B cell (primary cell): ENCODE measurements at regions not wholly inside any gene's neighbourhood (a gene's known extent, or its start where the extent isn't known, plus 50 kb on each side); places are given as distances from the start of the nearest gene placed in this dataset.

Experiments
- ATAC-seq: fragments of 200-7000 bp; cut with Tn5 transposase; one replicate; pipeline ENCODE4 v1.10.0; 2021; ENCODE audit warnings: low read depth, mild to moderate bottlenecking, moderate number of reproducible peaks, moderate library complexity
- CTCF ChIA-PET: fragments of 350-600 bp; sonication (Branson Sonifier 250); formaldehyde crosslinking; loops from one replicate; lab custom pipeline; 2021; ENCODE audit warnings: antibody characterized with exemption, inconsistent platforms; lab: Charles Lee
- POLR2A ChIA-PET: fragments of 350-600 bp; sonication (Branson Sonifier 250); formaldehyde crosslinking; loops from one replicate; lab custom pipeline; 2021; ENCODE audit warnings: antibody characterized with exemption; lab: Charles Lee
- DNase-seq: peaks from one replicate; pipeline ENCODE4 v3.0.0; 2013
- H2AFZ ChIP-seq: 2 replicates; pipeline ENCODE4 v1.6.1; 2012; ENCODE audit warnings: mild to moderate bottlenecking, low read depth, low read length; ENCODE audit not compliant: insufficient read depth, poor library complexity, severe bottlenecking
- H3K27ac ChIP-seq, 2 donors: 1 replicate in 1 of 2; 2 replicates in 1 of 2; pipeline ENCODE4 v1.5.1; 2012 to 2013; ENCODE audit warnings: low read length in 2 of 2, mild to moderate bottlenecking in 2 of 2, moderate library complexity in 1 of 2
- H3K27me3 ChIP-seq, 4 experiments: fragments of 200-600 bp in 1 of 4; sonication (generic) in 1 of 4; replicated peaks in 1 of 4; 1 replicate in 2 of 4; 2 replicates in 2 of 4; pipeline versions ENCODE4 v1.6.1 to v1.7.0; 2013 to 2016; ENCODE audit warnings: low read length in 3 of 4, mild to moderate bottlenecking in 2 of 4, mixed read lengths in 1 of 4, moderate library complexity in 1 of 4; ENCODE audit not compliant: insufficient read depth in 4 of 4, control insufficient read depth in 3 of 4; ENCODE audit errors: control extremely low read depth in 1 of 4
- H3K36me3 ChIP-seq, 2 experiments: replicated peaks in 1 of 2; 1 replicate in 1 of 2; 2 replicates in 1 of 2; pipeline versions ENCODE4 v1.6.1 to v1.7.1; 2013; ENCODE audit warnings: low read length in 1 of 2; ENCODE audit not compliant: insufficient read depth in 2 of 2, control insufficient read depth in 1 of 2; ENCODE audit errors: control extremely low read depth in 1 of 2, extremely low read depth in 1 of 2
- H3K4me1 ChIP-seq, 2 donors: fragments of 200-600 bp in 1 of 2; sonication (generic) in 1 of 2; 1 replicate in 1 of 2; 2 replicates in 1 of 2; pipeline versions ENCODE4 v1.5.1 to v1.6.1; 2013 to 2017; ENCODE audit warnings: low read length in 2 of 2; ENCODE audit not compliant: control insufficient read depth in 2 of 2, insufficient read depth in 2 of 2
- H3K4me2 ChIP-seq: replicated peaks from 2 replicates; pipeline ENCODE3; 2012; ENCODE audit warnings: mild to moderate bottlenecking, low read depth, low read length; ENCODE audit not compliant: poor library complexity, severe bottlenecking
- H3K4me3 ChIP-seq, 5 experiments: fragments of 200-600 bp in 1 of 5; sonication (generic) in 1 of 5; 1 replicate in 3 of 5; 2 replicates in 2 of 5; pipeline versions ENCODE4 v1.5.1 to v1.7.0; 2011 to 2016; ENCODE audit warnings: low read length in 4 of 5, mild to moderate bottlenecking in 4 of 5, low read depth in 2 of 5, control low read depth in 1 of 5, moderate library complexity in 1 of 5; ENCODE audit not compliant: insufficient read depth in 1 of 5; ENCODE audit errors: control extremely low read depth in 1 of 5, extremely low read depth in 1 of 5
- H3K79me2 ChIP-seq: fragments of 200-600 bp; sonication (generic); one replicate; pipeline ENCODE4 v1.6.0; 2016; ENCODE audit warnings: low read length; ENCODE audit not compliant: control insufficient read depth, insufficient read depth
- H3K9ac ChIP-seq: fragments of 200-600 bp; sonication (generic); 2 replicates; pipeline ENCODE4 v1.6.1; 2017; ENCODE audit warnings: mild to moderate bottlenecking, low read length, moderate library complexity
- H3K9me3 ChIP-seq, 3 donors: one replicate each; pipeline versions ENCODE4 v1.6.1 to v1.7.1; 2013; ENCODE audit warnings: low read length in 2 of 3; ENCODE audit not compliant: control insufficient read depth in 2 of 3, insufficient read depth in 1 of 3; ENCODE audit errors: control extremely low read depth in 1 of 3
- H4K20me1 ChIP-seq: 2 replicates; pipeline ENCODE4 v1.6.0; 2012; ENCODE audit warnings: mild to moderate bottlenecking, low read length; ENCODE audit not compliant: insufficient read depth, control insufficient read depth, poor library complexity, severe bottlenecking
- H3K27ac Mint-ChIP-seq: one replicate; pipeline ENCODE4 v1.8.0; 2021; ENCODE audit warnings: mixed read lengths
- H3K27me3 Mint-ChIP-seq: one replicate; pipeline ENCODE4 v1.8.0; 2021; ENCODE audit warnings: mixed read lengths
- H3K4me1 Mint-ChIP-seq: one replicate; pipeline ENCODE4 v1.8.0; 2021; ENCODE audit warnings: mixed read lengths
- H3K4me3 Mint-ChIP-seq: one replicate; pipeline ENCODE4 v1.8.0; 2021; ENCODE audit warnings: mixed read lengths
- H3K9me3 Mint-ChIP-seq: one replicate; pipeline ENCODE4 v1.8.0; 2022; ENCODE audit warnings: mixed read lengths; ENCODE audit not compliant: insufficient read depth
- CTCF ChIP-seq: fragments of 200-600 bp; IDR thresholded peaks from one replicate; pipeline ENCODE4 v1.8.0; 2022; ENCODE audit warnings: antibody characterized with exemption, mild to moderate bottlenecking
- EZH2 ChIP-seq: IDR thresholded peaks from 2 replicates; pipeline ENCODE4 v1.6.1; 2012; ENCODE audit warnings: borderline replicate concordance, low read depth, mild to moderate bottlenecking, moderate library complexity, low read length; ENCODE audit not compliant: insufficient read depth, poor library complexity, severe bottlenecking
- WGBS: methylation state at CpG from one replicate; pipeline ENCODE4 v1.1.5; 2013; ENCODE audit warnings: missing lambda C conversion rate; ENCODE audit not compliant: insufficient coverage; 5-methylcytosine and 5-hydroxymethylcytosine counted together
- intact Hi-C: fragments of 100-400 bp; cut with micrococcal nuclease; formaldehyde crosslinking; loops from one replicate; pipeline ENCODE4 v1.10.0; 2022

- CTCF ChIA-PET: no interaction called here
- Mint-ChIP-seq H3K27me3 (peaks cover 26% of the 10 kb centered on the region), H3K4me1 (no peaks in the 10 kb centered on the region), H3K9me3 (no peaks in the 10 kb centered on the region), H3K27ac (no peak overlapping the region), H3K4me3 (no peak overlapping the region)
- Histone ChIP-seq H3K36me3 (no peaks in the 10 kb centered on the region), H3K79me2 (no peaks in the 10 kb centered on the region), H3K9me3 (peaks cover 0 to 4% (median 1%) of the 10 kb centered on the region in 3 donors), H3K9ac (no peak overlapping the region), H2AFZ (no peak overlapping the region), H3K4me2 (no peak overlapping the region), H4K20me1 (no peaks in the 10 kb centered on the region), H3K4me3 (no peak overlapping the region), H3K4me1 (no peaks in the 10 kb centered on the region), H3K27me3 (peaks cover 0 to 5% (median 4%) of the 10 kb centered on the region in 4 experiments), H3K27ac (no peak overlapping the region)
- no peak for DNase-seq
- intact Hi-C loops: no loop called here
- TF ChIP-seq CTCF: no peak
- no peak for TF ChIP-seq EZH2
- POLR2A ChIA-PET: no interaction called here
- 77% methylated on average over 4 of the region's 4 CpGs for WGBS
- ATAC-seq: no peak
These were observed 65.6 kb upstream of the SLC44A3 start for GRCh38 chr1:94754570-94754969.

- peaks cover under 1% of the 10 kb centered on the region for H3K9me3 Mint-ChIP-seq
- no peak overlapping the region for H3K4me3 ChIP-seq
- POLR2A ChIA-PET: no interaction called here
- no peak overlapping the region for H3K4me3 Mint-ChIP-seq
- intact Hi-C loops: no loop called here
- no CpG with 5 or more reads among the region's 2 CpGs for WGBS
- H3K36me3 ChIP-seq: no peaks in the 10 kb centered on the region
- H3K4me2 ChIP-seq: no peak overlapping the region
- H3K9me3 ChIP-seq: peaks cover 0 to 6% (median 2%) of the 10 kb centered on the region in 3 donors
- no peaks in the 10 kb centered on the region for H3K4me1 Mint-ChIP-seq
- CTCF ChIA-PET: no interaction called here
- DNase-seq (no peak), ATAC-seq (no peak)
- peaks cover 24% of the 10 kb centered on the region for H3K27me3 Mint-ChIP-seq
- H3K4me1 ChIP-seq: no peaks in the 10 kb centered on the region
- no peak overlapping the region for H3K9ac ChIP-seq
- no peak for TF ChIP-seq EZH2
- TF ChIP-seq CTCF: no peak
- H3K27me3 ChIP-seq: peaks cover 0 to 5% (median 4%) of the 10 kb centered on the region in 4 experiments
- H2AFZ ChIP-seq: no peak overlapping the region
- H3K79me2 ChIP-seq: no peaks in the 10 kb centered on the region
- H3K27ac Mint-ChIP-seq: no peak overlapping the region
- H4K20me1 ChIP-seq: no peaks in the 10 kb centered on the region
- H3K27ac ChIP-seq: no peak overlapping the region
These were observed 66.1 kb upstream of the SLC44A3 start for GRCh38 chr1:94754095-94754494.
